Lung (tissue), 11 donors: ENCODE measurements at regions not wholly inside any gene's neighbourhood (a gene's known extent, or its start where the extent isn't known, plus 50 kb on each side); places are given as distances from the start of the nearest gene placed in this dataset.

Source experiments
- ATAC-seq: fragments of 200-7000 bp; cut with Tn5 transposase; one replicate; pipeline ENCODE4 v1.9.1; 2020; ENCODE audit warnings: moderate number of reproducible peaks; ENCODE audit not compliant: insufficient read depth, low FRiP score
- DNase-seq, 3 donors: peaks; one replicate each; pipeline ENCODE4 v3.0.0-alpha.2; 2013 to 2017
- H3K27ac ChIP-seq, 2 donors: one replicate each; pipeline ENCODE4 v1.5.1; 2013; ENCODE audit warnings: mild to moderate bottlenecking in 2 of 2, moderate library complexity in 2 of 2, control low read depth in 1 of 2, inconsistent platforms in 1 of 2, low read depth in 1 of 2, low read length in 1 of 2
- H3K27me3 ChIP-seq, 3 donors: one replicate each; pipeline ENCODE4 v1.5.1; 2013; ENCODE audit warnings: low read length in 2 of 3; ENCODE audit not compliant: control insufficient read depth in 3 of 3, insufficient read depth in 3 of 3
- H3K36me3 ChIP-seq, 4 donors: one replicate each; pipeline ENCODE4 v1.5.1; 2013; ENCODE audit warnings: low read length in 4 of 4, mild to moderate bottlenecking in 1 of 4, moderate library complexity in 1 of 4; ENCODE audit not compliant: control insufficient read depth in 4 of 4, insufficient read depth in 4 of 4
- H3K4me1 ChIP-seq, 5 donors: one replicate each; pipeline ENCODE4 v1.5.1; 2013; ENCODE audit warnings: low read length in 5 of 5, mild to moderate bottlenecking in 2 of 5, moderate library complexity in 1 of 5; ENCODE audit not compliant: control insufficient read depth in 5 of 5, insufficient read depth in 5 of 5
- H3K4me3 ChIP-seq: one replicate; pipeline ENCODE4 v1.5.1; 2013; ENCODE audit warnings: mild to moderate bottlenecking, control low read depth, moderate library complexity
- H3K9ac ChIP-seq, 2 donors: one replicate each; pipeline ENCODE4 v1.5.1; 2013; ENCODE audit warnings: low read length in 2 of 2, control low read depth in 1 of 2; ENCODE audit not compliant: insufficient read depth in 1 of 2
- H3K9me3 ChIP-seq, 4 donors: one replicate each; pipeline ENCODE4 v1.5.1; 2013; ENCODE audit warnings: low read length in 3 of 4, mild to moderate bottlenecking in 1 of 4, moderate library complexity in 1 of 4; ENCODE audit not compliant: control insufficient read depth in 4 of 4, insufficient read depth in 3 of 4
- WGBS, 2 donors: extraction: QIAGEN DNeasy Blood & Tissue Kit; methylation state at CpG; one replicate each; pipeline ENCODE4 v1.1.7; 2013; 5-methylcytosine and 5-hydroxymethylcytosine counted together
- TF ChIP-seq, protein P1 (sequence below): IDR thresholded peaks from 2 replicates; pipeline ENCODE4 v1.5.1; 2012; ENCODE audit warnings: mild to moderate bottlenecking; ENCODE audit errors: control extremely low read depth, extremely low read depth
- donor health status: control.
- donor health status: control.
- donor health status: Bipolar disorder and iron deficiency.
- donor health status: healthy.
- donor health status: DM: yes; HTN: yes; CAD: no.

- Histone ChIP-seq H3K36me3 (no peaks in the 10 kb centered on the region), H3K27me3 (no peaks in the 10 kb centered on the region), H3K9ac (no peak overlapping the region), H3K4me1 (no peaks in the 10 kb centered on the region), H3K27ac (no peak overlapping the region), H3K4me3 (no peak overlapping the region), H3K9me3 (peaks cover 0 to 14% (median 0%) of the 10 kb centered on the region in 4 donors)
- TF ChIP-seq, protein P1, sequence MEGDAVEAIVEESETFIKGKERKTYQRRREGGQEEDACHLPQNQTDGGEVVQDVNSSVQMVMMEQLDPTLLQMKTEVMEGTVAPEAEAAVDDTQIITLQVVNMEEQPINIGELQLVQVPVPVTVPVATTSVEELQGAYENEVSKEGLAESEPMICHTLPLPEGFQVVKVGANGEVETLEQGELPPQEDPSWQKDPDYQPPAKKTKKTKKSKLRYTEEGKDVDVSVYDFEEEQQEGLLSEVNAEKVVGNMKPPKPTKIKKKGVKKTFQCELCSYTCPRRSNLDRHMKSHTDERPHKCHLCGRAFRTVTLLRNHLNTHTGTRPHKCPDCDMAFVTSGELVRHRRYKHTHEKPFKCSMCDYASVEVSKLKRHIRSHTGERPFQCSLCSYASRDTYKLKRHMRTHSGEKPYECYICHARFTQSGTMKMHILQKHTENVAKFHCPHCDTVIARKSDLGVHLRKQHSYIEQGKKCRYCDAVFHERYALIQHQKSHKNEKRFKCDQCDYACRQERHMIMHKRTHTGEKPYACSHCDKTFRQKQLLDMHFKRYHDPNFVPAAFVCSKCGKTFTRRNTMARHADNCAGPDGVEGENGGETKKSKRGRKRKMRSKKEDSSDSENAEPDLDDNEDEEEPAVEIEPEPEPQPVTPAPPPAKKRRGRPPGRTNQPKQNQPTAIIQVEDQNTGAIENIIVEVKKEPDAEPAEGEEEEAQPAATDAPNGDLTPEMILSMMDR: no peak
- WGBS, 2 donors: 75 to 81% methylated on average over 4 of the region's 4 CpGs
- ATAC-seq (no peak), DNase-seq (no peak)
Measured at GRCh38 chr5:85170183-85170582, 785.5 kb upstream of the EDIL3 start.

- H3K9ac ChIP-seq: no peak overlapping the region
- TF ChIP-seq, protein P1: no peak
- H3K36me3 ChIP-seq: no peaks in the 10 kb centered on the region
- H3K9me3 ChIP-seq: peaks cover 0 to 4% (median 0%) of the 10 kb centered on the region in 4 donors
- H3K27me3 ChIP-seq: no peaks in the 10 kb centered on the region
- DNase-seq (no peak), ATAC-seq (no peak)
- H3K27ac ChIP-seq: no peak overlapping the region
- H3K4me1 ChIP-seq: no peaks in the 10 kb centered on the region
- H3K4me3 ChIP-seq: no peak overlapping the region
Measured at GRCh38 chr5:85173469-85173868, 788.8 kb upstream of the EDIL3 start.

DNA sequence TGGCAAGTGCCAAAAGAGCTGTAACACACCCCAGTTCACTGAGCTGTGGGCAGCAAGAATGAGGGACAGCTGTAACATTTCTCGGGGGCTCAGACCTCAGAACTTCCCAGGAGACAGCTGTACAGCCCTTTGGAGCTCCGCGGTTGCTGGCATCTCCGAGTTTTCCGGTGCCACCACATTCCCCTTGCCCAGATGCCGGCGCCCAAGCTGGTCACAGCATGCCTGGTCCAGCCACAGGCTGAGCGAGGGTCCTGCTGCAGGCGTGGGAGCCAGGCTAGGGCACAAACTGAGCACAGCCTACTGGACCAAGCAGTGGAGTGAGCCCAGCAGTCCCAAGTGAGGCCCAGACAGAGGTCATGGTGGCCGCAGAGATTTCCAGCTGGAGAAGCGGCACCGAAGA, 797.7 kb upstream of the EDIL3 start:
- Histone ChIP-seq H3K9me3 (no peaks in the 10 kb centered on the region), H3K27ac (no peak overlapping the region), H3K9ac (no peak overlapping the region), H3K4me3 (no peak overlapping the region), H3K36me3 (no peaks in the 10 kb centered on the region), H3K4me1 (no peaks in the 10 kb centered on the region), H3K27me3 (no peaks in the 10 kb centered on the region)
- TF ChIP-seq, protein P1: no peak
- WGBS, 2 donors: 94 to 95% methylated on average over 12 of the region's 12 CpGs
- ATAC-seq: no peak
- no peak for DNase-seq

DNA sequence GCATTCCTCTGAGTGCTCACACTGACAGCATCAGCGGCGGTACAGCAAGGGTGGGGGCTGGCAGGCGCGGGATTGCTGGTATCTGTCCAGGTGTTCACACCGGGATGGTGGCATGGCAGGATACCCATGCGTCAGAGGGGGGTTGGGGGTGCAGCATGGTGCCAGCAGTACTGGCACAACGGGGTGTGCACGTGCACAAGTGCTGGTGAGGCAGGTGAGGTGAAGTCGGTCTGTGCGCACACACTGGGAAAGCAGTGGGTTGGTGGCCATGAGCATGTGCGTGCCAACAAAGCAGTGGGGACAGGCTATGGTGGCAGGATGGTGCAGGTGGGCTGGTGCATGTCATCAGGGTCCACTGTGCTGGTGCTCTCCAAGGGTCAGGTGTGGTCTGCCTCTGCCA, 819.6 kb upstream of the EDIL3 start:
- ATAC-seq: no peak

More for the DNA sequence above, 819.6 kb upstream of the EDIL3 start:
- Histone ChIP-seq H3K9ac (no peak overlapping the region), H3K36me3 (no peaks in the 10 kb centered on the region), H3K4me3 (no peak overlapping the region), H3K9me3 (peaks cover 0 to 5% (median 0%) of the 10 kb centered on the region in 4 donors), H3K27ac (no peak overlapping the region), H3K4me1 (no peaks in the 10 kb centered on the region), H3K27me3 (no peaks in the 10 kb centered on the region)
- no peak for DNase-seq
- TF ChIP-seq, protein P1: no peak
- 88 to 92% methylated on average over 11 of the region's 11 CpGs for WGBS, 2 donors
